ENCODE measurements at regions not wholly inside any gene's neighbourhood (a gene's known extent, or its start where the extent isn't known, plus 50 kb on each side); places are given as distances from the start of the nearest gene placed in this dataset.

DNA sequence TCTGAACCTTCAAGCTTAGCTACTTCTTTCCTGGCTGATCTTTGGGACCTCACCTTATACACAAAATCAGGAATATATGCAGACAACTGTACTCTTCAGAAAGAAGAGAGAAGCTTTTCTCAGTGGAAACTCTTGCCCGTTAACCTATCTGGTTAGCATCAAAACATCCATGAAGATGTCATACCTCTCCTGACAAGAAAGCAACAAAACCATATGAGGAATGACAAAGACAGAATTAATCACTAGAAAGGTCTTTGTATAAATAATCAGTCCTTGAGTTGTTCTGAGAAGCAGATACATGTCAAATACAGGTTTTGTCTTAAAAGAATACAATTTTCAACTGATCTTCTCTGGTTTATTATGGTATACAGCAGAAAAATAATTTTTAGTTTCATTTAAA, 130.8 kb downstream of the FAT4 start:
- H3K27ac ChIP-seq: no peak overlapping the region
- no peaks in the 10 kb centered on the region for H3K9me3 ChIP-seq
- WGBS: 100% methylated on average over 1 of the region's 1 CpG
- no peaks in the 10 kb centered on the region for H3K36me3 ChIP-seq
- no peaks in the 10 kb centered on the region for H3K4me1 ChIP-seq
- H3K4me3 ChIP-seq: no peak overlapping the region
- no peak for TF ChIP-seq POLR2AphosphoS5 (IDR thresholded peaks at IDR 0.05)
- DNase-seq (ENCODE audit: low spot score in 2 of 2): no peak
- no peaks in the 10 kb centered on the region for H3K27me3 ChIP-seq

DNA sequence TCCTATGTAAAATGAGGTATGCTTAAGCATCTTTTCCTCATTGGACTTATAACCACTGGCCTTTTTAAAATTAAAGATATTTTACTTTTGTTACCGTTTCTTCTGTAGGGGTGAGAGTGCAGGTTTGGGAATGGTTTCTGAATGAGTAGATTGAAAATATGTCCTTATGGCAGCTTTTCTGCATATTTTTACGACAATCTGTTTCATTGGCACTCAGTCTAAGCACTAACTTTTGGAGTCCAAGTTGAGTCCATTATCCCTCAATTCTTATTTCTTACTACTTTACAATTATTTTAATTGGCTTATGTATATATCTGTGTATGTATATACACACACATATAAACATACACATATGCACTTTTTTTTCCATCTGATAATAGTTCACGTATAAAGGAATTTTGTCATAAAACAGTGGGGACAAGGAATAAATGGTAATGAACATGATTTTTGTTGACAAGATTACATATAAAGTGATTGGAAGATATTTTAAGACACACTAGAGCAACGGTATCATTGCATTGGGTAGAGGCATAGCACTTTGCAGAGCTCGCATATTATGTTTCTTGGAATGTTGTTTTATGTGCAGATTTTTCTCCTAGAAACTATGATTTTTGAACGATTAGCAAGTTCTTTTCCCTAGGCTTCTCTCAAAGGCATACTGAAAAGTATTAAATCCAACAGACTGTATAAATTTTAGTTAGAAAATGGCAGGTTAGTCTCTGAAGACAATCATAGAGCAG, 133.0 kb downstream of the FAT4 start:
- H3K27ac ChIP-seq: no peak overlapping the region
- H3K4me3 ChIP-seq: no peak overlapping the region
- no peaks in the 10 kb centered on the region for H3K9me3 ChIP-seq
- TF ChIP-seq POLR2A (IDR thresholded peaks at IDR 0.05): no peak
- DNase-seq (ENCODE audit: low spot score in 2 of 2): no peak
- no peaks in the 10 kb centered on the region for H3K36me3 ChIP-seq
- H3K27me3 ChIP-seq: no peaks in the 10 kb centered on the region
- 67% methylated on average over 6 of the region's 6 CpGs for WGBS
- no peaks in the 10 kb centered on the region for H3K4me1 ChIP-seq

DNA sequence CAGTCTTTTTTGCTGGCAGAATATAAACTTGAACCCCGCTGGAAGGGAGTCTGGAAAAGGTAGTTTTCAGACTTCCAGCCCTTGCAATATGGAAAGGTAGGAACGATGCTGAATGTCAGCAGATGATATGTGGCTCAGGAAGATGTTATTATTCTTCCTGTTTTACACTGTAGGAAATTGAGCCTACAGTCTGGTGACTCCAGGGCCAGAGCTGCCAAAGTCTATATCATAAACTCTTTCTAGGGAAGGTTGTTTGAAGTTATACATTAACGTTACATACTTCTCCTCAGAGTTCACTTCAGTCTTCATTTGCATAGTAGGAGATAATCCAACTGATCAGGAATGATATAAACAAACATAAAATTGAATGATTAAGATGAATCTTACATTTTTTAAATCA, 141.3 kb downstream of the FAT4 start:
- Histone ChIP-seq H3K36me3 (no peaks in the 10 kb centered on the region), H3K27ac (no peak overlapping the region), H3K27me3 (no peaks in the 10 kb centered on the region), H3K4me1 (peaks cover 3% of the 10 kb centered on the region), H3K9me3 (no peaks in the 10 kb centered on the region), H3K4me3 (no peak overlapping the region)
- WGBS: 44% methylated on average over 3 of the region's 3 CpGs
- TF ChIP-seq POLR2A (IDR thresholded peaks at IDR 0.05) (no peak), EP300 (IDR thresholded peaks at IDR 0.05) (no peak), POLR2AphosphoS5 (IDR thresholded peaks at IDR 0.05) (no peak)
- TF ChIP-seq, protein P1, sequence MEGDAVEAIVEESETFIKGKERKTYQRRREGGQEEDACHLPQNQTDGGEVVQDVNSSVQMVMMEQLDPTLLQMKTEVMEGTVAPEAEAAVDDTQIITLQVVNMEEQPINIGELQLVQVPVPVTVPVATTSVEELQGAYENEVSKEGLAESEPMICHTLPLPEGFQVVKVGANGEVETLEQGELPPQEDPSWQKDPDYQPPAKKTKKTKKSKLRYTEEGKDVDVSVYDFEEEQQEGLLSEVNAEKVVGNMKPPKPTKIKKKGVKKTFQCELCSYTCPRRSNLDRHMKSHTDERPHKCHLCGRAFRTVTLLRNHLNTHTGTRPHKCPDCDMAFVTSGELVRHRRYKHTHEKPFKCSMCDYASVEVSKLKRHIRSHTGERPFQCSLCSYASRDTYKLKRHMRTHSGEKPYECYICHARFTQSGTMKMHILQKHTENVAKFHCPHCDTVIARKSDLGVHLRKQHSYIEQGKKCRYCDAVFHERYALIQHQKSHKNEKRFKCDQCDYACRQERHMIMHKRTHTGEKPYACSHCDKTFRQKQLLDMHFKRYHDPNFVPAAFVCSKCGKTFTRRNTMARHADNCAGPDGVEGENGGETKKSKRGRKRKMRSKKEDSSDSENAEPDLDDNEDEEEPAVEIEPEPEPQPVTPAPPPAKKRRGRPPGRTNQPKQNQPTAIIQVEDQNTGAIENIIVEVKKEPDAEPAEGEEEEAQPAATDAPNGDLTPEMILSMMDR (IDR thresholded peaks at IDR 0.05): no peak
- no peak for DNase-seq (ENCODE audit: low spot score in 2 of 2)

DNA sequence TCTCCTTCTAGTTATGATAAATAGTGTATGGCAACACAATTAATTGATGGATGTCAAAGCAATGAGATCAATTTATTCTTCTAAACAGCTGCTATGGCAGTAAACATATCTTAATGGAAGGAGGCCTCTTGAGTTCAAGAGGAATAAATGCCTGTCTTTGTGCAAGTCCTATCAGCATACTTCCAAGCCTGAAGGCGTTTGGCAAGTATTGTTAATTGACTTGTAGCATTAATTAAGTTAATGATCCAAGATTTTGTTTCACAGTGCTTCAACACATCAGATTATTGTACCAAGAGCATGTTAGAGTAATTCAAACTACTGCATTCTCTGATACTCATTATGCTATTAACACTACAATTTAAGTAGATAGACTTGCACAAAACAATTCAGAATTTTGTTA, 144.8 kb downstream of the FAT4 start:
- no peaks in the 10 kb centered on the region for H3K9me3 ChIP-seq
- no peaks in the 10 kb centered on the region for H3K36me3 ChIP-seq
- H3K4me3 ChIP-seq: no peak overlapping the region
- no peaks in the 10 kb centered on the region for H3K27me3 ChIP-seq
- H3K27ac ChIP-seq: no peak overlapping the region
- TF ChIP-seq POLR2AphosphoS5 (IDR thresholded peaks at IDR 0.05) (no peak), EP300 (IDR thresholded peaks at IDR 0.05) (no peak), POLR2A (IDR thresholded peaks at IDR 0.05) (no peak)
- TF ChIP-seq, protein P1 (IDR thresholded peaks at IDR 0.05): no peak
- peaks cover 3% of the 10 kb centered on the region for H3K4me1 ChIP-seq
- DNase-seq (ENCODE audit: low spot score in 2 of 2): no peak
- WGBS: 30% methylated on average over 1 of the region's 1 CpG

DNA sequence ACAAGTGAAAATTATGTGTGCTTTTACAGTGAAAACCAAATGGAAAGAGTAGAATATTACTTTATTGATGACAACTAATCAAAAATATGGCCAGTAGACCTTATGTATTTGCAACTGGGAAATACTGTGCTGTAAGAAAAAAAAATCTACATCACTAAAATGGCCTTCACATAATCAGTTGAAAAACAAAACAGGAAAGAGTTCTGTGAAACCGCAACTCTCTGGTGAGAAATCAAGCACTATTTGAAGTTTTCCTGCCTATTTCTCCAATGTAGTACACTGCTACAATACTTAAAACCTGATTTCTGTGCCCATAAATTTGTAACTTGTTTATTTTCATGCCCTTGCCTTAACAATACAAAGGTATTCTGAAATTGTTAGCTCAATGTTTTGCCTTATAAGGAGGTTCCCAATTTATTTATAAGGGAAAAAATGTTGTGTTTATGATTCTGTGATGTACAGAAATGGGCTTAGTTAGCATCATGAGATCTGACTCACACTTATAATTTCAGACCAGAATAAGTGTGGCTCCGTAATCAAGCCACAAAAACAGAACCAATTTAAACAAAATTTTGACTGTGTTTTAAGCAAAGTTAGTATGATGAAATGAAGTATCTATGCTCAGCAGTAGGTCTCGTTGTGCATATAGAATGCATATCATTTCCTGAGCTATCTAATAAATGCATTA, 147.1 kb downstream of the FAT4 start:
- DNase-seq (ENCODE audit: low spot score in 2 of 2): no peak

DNA sequence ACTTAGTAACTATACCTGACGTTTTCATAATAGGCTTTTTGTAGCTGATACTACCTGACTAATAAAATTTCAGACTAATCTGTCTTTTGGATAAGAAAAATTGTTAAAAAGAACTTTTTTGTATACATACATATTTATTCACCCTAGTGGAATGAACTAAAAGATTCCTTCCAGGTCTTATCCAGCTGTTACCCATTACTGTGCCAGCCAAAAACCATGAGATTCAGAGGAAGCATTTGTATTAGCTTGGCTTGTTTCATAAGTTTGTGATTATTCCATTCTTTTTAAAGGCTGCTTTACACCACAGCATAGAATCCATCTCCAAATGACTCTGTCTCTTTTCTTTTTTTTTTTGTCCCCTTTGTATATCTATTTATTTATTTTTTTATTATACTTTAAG, 149.4 kb downstream of the FAT4 start:
- Histone ChIP-seq H3K36me3 (no peaks in the 10 kb centered on the region), H3K9me3 (no peaks in the 10 kb centered on the region), H3K4me1 (no peaks in the 10 kb centered on the region), H3K27me3 (no peaks in the 10 kb centered on the region), H3K27ac (no peak overlapping the region), H3K4me3 (no peak overlapping the region)
- WGBS: 83% methylated on average over 1 of the region's 1 CpG
- TF ChIP-seq EP300 (IDR thresholded peaks at IDR 0.05) (no peak), POLR2A (IDR thresholded peaks at IDR 0.05) (no peak), POLR2AphosphoS5 (IDR thresholded peaks at IDR 0.05) (no peak)
- TF ChIP-seq, protein P1 (IDR thresholded peaks at IDR 0.05): no peak
- DNase-seq (ENCODE audit: low spot score in 2 of 2): no peak

More for the DNA sequence above, 147.1 kb downstream of the FAT4 start:
- Histone ChIP-seq H3K27me3 (no peaks in the 10 kb centered on the region), H3K9me3 (no peaks in the 10 kb centered on the region), H3K27ac (no peak overlapping the region), H3K36me3 (no peaks in the 10 kb centered on the region), H3K4me3 (no peak overlapping the region), H3K4me1 (no peaks in the 10 kb centered on the region)
- 78% methylated on average over 3 of the region's 3 CpGs for WGBS
- TF ChIP-seq POLR2A (IDR thresholded peaks at IDR 0.05) (no peak), EP300 (IDR thresholded peaks at IDR 0.05) (no peak), POLR2AphosphoS5 (IDR thresholded peaks at IDR 0.05) (no peak)
- TF ChIP-seq, protein P1 (IDR thresholded peaks at IDR 0.05): no peak

Measured in suprapubic skin (tissue), 4 donors.